ENCODE measurements at regions not wholly inside any gene's neighbourhood (a gene's known extent, or its start where the extent isn't known, plus 50 kb on each side); places are given as distances from the start of the nearest gene placed in this dataset.

GRCh38 chr20:16209951-16210361 is 363.3 kb downstream of the KIF16B start:
- H3K9me3 ChIP-seq = no peaks in the 10 kb centered on the region
- H3K27me3 ChIP-seq = no peaks in the 10 kb centered on the region
- TF ChIP-seq CTCF (IDR thresholded peaks at IDR 0.05; ENCODE audit: low read depth, low read length) = no peak
- DNase-seq = no peak
- H3K4me3 ChIP-seq (ENCODE audit: low read depth, low read length) = no peak overlapping the region
- H3K36me3 ChIP-seq = no peaks in the 10 kb centered on the region
- no peaks in the 10 kb centered on the region for H3K4me1 ChIP-seq

GRCh38 chr20:16209357-16209756 is 363.9 kb downstream of the KIF16B start:
- H3K27me3 ChIP-seq = no peaks in the 10 kb centered on the region
- no peaks in the 10 kb centered on the region for H3K36me3 ChIP-seq
- DNase-seq = no peak
- H3K4me3 ChIP-seq (ENCODE audit: low read depth, low read length) = no peak overlapping the region
- no peak for TF ChIP-seq CTCF (IDR thresholded peaks at IDR 0.05; ENCODE audit: low read depth, low read length)
- H3K4me1 ChIP-seq = no peaks in the 10 kb centered on the region
- no peaks in the 10 kb centered on the region for H3K9me3 ChIP-seq

GRCh38 chr20:16208443-16208842 is 364.8 kb downstream of the KIF16B start:
- no peak for TF ChIP-seq CTCF (IDR thresholded peaks at IDR 0.05; ENCODE audit: low read depth, low read length)
- Histone ChIP-seq H3K4me1 (no peaks in the 10 kb centered on the region), H3K4me3 (ENCODE audit: low read depth, low read length) (no peak overlapping the region), H3K9me3 (no peaks in the 10 kb centered on the region), H3K27me3 (no peaks in the 10 kb centered on the region), H3K36me3 (no peaks in the 10 kb centered on the region)
- DNase-seq = no peak

GRCh38 chr20:16206817-16207216 is 366.4 kb downstream of the KIF16B start:
- Histone ChIP-seq H3K4me1 (no peaks in the 10 kb centered on the region), H3K27me3 (no peaks in the 10 kb centered on the region), H3K4me3 (ENCODE audit: low read depth, low read length) (no peak overlapping the region), H3K36me3 (no peaks in the 10 kb centered on the region), H3K9me3 (no peaks in the 10 kb centered on the region)
- no peak for DNase-seq
- no peak for TF ChIP-seq CTCF (IDR thresholded peaks at IDR 0.05; ENCODE audit: low read depth, low read length)

- Histone ChIP-seq H3K27me3 (no peaks in the 10 kb centered on the region), H3K4me3 (ENCODE audit: low read depth, low read length) (no peak overlapping the region), H3K4me1 (no peaks in the 10 kb centered on the region), H3K9me3 (no peaks in the 10 kb centered on the region), H3K36me3 (no peaks in the 10 kb centered on the region)
- TF ChIP-seq CTCF (IDR thresholded peaks at IDR 0.05; ENCODE audit: low read depth, low read length) = no peak
- DNase-seq = no peak
Observed at GRCh38 chr20:16205507-16205906, 367.7 kb downstream of the KIF16B start.

- Histone ChIP-seq H3K4me1 (no peaks in the 10 kb centered on the region), H3K27me3 (no peaks in the 10 kb centered on the region), H3K36me3 (no peaks in the 10 kb centered on the region), H3K4me3 (ENCODE audit: low read depth, low read length) (no peak overlapping the region), H3K9me3 (no peaks in the 10 kb centered on the region)
- no peak for TF ChIP-seq CTCF (IDR thresholded peaks at IDR 0.05; ENCODE audit: low read depth, low read length)
- no peak for DNase-seq
Observed at GRCh38 chr20:16203096-16203495, 370.2 kb downstream of the KIF16B start.
